ENCODE measurements at regions not wholly inside any gene's neighbourhood (a gene's known extent, or its start where the extent isn't known, plus 50 kb on each side); places are given as distances from the start of the nearest gene placed in this dataset.

DNA sequence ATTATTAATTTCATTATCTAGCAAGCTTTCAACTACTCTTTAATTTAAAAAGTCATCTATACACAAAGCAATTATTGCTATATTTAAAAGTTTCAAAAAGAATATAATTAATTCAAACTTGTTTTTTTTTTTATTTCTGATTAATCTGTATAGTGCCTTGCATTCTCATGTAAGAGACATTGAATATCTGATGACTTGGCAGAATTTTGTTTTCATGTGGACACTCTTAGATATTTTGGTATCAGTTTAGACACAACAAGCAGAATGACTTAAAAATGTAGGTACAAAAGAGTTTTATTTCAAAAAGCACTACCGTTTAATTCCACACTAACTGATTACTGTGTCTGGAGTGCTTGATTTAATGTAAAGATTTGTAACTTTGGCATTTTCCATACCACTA, 1129.6 kb downstream of the PDHA2 start:
- Histone ChIP-seq H3K4me3 (ENCODE audit: insufficient read depth, low read depth, low read length) (no peak overlapping the region), H3K79me2 (ENCODE audit: insufficient read depth, low read length) (no peaks in the 10 kb centered on the region), H3K27me3 (ENCODE audit: insufficient read depth, low read length) (no peaks in the 10 kb centered on the region), H3K27ac (ENCODE audit: low read depth, low read length) (no peak overlapping the region), H3K9me3 (ENCODE audit: insufficient read depth, low read depth, low read length) (no peaks in the 10 kb centered on the region), H2AFZ (ENCODE audit: low read depth, low read length) (no peak overlapping the region), H3K36me3 (ENCODE audit: insufficient read depth, low read length) (no peaks in the 10 kb centered on the region), H3K4me2 (ENCODE audit: low read length) (no peak overlapping the region), H4K20me1 (ENCODE audit: insufficient read depth, low read length) (no peaks in the 10 kb centered on the region), H3K4me1 (ENCODE audit: insufficient read depth, low read length) (no peaks in the 10 kb centered on the region), H3K9ac (ENCODE audit: low read length) (no peak overlapping the region)
- Mint-ChIP-seq H3K4me3 (ENCODE audit: unreplicated experiment) (no peak overlapping the region), H3K4me1 (ENCODE audit: low read depth, unreplicated experiment) (no peaks in the 10 kb centered on the region), H3K9me3 (ENCODE audit: unreplicated experiment) (no peaks in the 10 kb centered on the region), H3K36me3 (ENCODE audit: low read depth, unreplicated experiment) (no peaks in the 10 kb centered on the region), H3K27me3 (ENCODE audit: low read depth, unreplicated experiment) (no peaks in the 10 kb centered on the region), H3K27ac (ENCODE audit: unreplicated experiment) (no peak overlapping the region)
- DNase-seq (ENCODE audit: low read depth) (no peak), FAIRE-seq (no peak)
- TF ChIP-seq EZH2 (IDR thresholded peaks at IDR 0.05; ENCODE audit: insufficient read depth, low read length): no peak
- TF ChIP-seq, protein P1, sequence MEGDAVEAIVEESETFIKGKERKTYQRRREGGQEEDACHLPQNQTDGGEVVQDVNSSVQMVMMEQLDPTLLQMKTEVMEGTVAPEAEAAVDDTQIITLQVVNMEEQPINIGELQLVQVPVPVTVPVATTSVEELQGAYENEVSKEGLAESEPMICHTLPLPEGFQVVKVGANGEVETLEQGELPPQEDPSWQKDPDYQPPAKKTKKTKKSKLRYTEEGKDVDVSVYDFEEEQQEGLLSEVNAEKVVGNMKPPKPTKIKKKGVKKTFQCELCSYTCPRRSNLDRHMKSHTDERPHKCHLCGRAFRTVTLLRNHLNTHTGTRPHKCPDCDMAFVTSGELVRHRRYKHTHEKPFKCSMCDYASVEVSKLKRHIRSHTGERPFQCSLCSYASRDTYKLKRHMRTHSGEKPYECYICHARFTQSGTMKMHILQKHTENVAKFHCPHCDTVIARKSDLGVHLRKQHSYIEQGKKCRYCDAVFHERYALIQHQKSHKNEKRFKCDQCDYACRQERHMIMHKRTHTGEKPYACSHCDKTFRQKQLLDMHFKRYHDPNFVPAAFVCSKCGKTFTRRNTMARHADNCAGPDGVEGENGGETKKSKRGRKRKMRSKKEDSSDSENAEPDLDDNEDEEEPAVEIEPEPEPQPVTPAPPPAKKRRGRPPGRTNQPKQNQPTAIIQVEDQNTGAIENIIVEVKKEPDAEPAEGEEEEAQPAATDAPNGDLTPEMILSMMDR (IDR thresholded peaks at IDR 0.05; ENCODE audit: insufficient read depth, low read depth, low read length): no peak

DNA sequence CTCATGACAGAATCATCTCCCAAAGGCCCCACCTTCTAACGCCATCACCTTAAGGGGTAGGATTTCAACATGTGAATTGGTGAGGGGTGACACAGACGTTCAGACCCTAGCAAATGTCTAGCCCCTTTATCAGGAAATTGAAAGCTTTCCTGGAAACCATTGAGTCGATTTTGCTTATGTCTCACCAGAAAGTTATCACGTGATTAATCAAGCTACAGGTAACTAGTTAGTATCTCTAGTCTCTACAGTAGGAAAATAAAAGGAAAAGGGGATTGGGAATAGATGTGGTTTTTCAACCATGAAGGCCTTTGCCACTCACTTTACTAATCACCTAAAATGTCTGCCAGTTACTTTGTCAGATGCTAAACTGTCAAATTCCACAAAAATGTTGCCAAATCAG, 1133.0 kb downstream of the PDHA2 start:
- Mint-ChIP-seq H3K27ac (ENCODE audit: unreplicated experiment) (no peak overlapping the region), H3K9me3 (ENCODE audit: unreplicated experiment) (no peaks in the 10 kb centered on the region), H3K36me3 (ENCODE audit: low read depth, unreplicated experiment) (no peaks in the 10 kb centered on the region), H3K27me3 (ENCODE audit: low read depth, unreplicated experiment) (no peaks in the 10 kb centered on the region), H3K4me3 (ENCODE audit: unreplicated experiment) (no peak overlapping the region), H3K4me1 (ENCODE audit: low read depth, unreplicated experiment) (no peaks in the 10 kb centered on the region)
- H3K4me2 ChIP-seq (ENCODE audit: low read length): no peak overlapping the region
- H4K20me1 ChIP-seq (ENCODE audit: insufficient read depth, low read length): no peaks in the 10 kb centered on the region
- no peak overlapping the region for H3K9ac ChIP-seq (ENCODE audit: low read length)
- H3K27ac ChIP-seq (ENCODE audit: low read depth, low read length): no peak overlapping the region
- FAIRE-seq (no peak), DNase-seq (ENCODE audit: low read depth) (no peak)
- no peak overlapping the region for H3K4me3 ChIP-seq (ENCODE audit: insufficient read depth, low read depth, low read length)
- H3K36me3 ChIP-seq (ENCODE audit: insufficient read depth, low read length): no peaks in the 10 kb centered on the region
- H3K4me1 ChIP-seq (ENCODE audit: insufficient read depth, low read length): no peaks in the 10 kb centered on the region
- H3K27me3 ChIP-seq (ENCODE audit: insufficient read depth, low read length): no peaks in the 10 kb centered on the region
- TF ChIP-seq EZH2 (IDR thresholded peaks at IDR 0.05; ENCODE audit: insufficient read depth, low read length): no peak
- TF ChIP-seq, protein P1 (IDR thresholded peaks at IDR 0.05; ENCODE audit: insufficient read depth, low read depth, low read length): no peak
- H3K9me3 ChIP-seq (ENCODE audit: insufficient read depth, low read depth, low read length): no peaks in the 10 kb centered on the region
- no peaks in the 10 kb centered on the region for H3K79me2 ChIP-seq (ENCODE audit: insufficient read depth, low read length)
- H2AFZ ChIP-seq (ENCODE audit: low read depth, low read length): no peak overlapping the region

DNA sequence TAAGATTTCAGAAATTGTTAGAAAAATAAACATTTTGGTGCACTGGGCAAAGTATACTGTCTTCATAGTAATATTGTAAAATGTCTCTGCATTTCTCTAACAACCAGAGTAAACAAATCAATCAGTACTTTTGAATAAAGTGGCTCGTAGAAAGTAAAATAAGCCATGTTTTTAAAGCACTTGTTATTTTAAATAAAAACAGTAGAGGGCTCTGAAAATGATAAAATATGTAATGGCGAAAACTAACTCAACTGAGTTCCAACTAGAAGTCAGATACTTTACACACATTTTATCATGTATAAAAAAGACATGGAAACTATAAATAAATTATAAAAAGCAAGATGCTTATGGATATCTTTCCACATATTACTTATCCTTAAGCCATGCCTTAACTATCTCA, 1134.4 kb downstream of the PDHA2 start:
- Histone ChIP-seq H3K79me2 (ENCODE audit: insufficient read depth, low read length) (no peaks in the 10 kb centered on the region), H3K9ac (ENCODE audit: low read length) (no peak overlapping the region), H3K27me3 (ENCODE audit: insufficient read depth, low read length) (no peaks in the 10 kb centered on the region), H3K4me2 (ENCODE audit: low read length) (no peak overlapping the region), H2AFZ (ENCODE audit: low read depth, low read length) (no peak overlapping the region), H4K20me1 (ENCODE audit: insufficient read depth, low read length) (no peaks in the 10 kb centered on the region), H3K27ac (ENCODE audit: low read depth, low read length) (no peak overlapping the region), H3K9me3 (ENCODE audit: insufficient read depth, low read depth, low read length) (no peaks in the 10 kb centered on the region), H3K4me3 (ENCODE audit: insufficient read depth, low read depth, low read length) (no peak overlapping the region), H3K36me3 (ENCODE audit: insufficient read depth, low read length) (no peaks in the 10 kb centered on the region), H3K4me1 (ENCODE audit: insufficient read depth, low read length) (no peaks in the 10 kb centered on the region)
- Mint-ChIP-seq H3K4me3 (ENCODE audit: unreplicated experiment) (no peak overlapping the region), H3K4me1 (ENCODE audit: low read depth, unreplicated experiment) (no peaks in the 10 kb centered on the region), H3K36me3 (ENCODE audit: low read depth, unreplicated experiment) (no peaks in the 10 kb centered on the region), H3K27ac (ENCODE audit: unreplicated experiment) (no peak overlapping the region), H3K9me3 (ENCODE audit: unreplicated experiment) (no peaks in the 10 kb centered on the region), H3K27me3 (ENCODE audit: low read depth, unreplicated experiment) (no peaks in the 10 kb centered on the region)
- FAIRE-seq: no peak
- no peak for TF ChIP-seq EZH2 (IDR thresholded peaks at IDR 0.05; ENCODE audit: insufficient read depth, low read length)
- TF ChIP-seq, protein P1 (IDR thresholded peaks at IDR 0.05; ENCODE audit: insufficient read depth, low read depth, low read length): no peak
- no peak for DNase-seq (ENCODE audit: low read depth)
